OCI-LY7 (cell line): ENCODE measurements at regions not wholly inside any gene's neighbourhood (a gene's known extent, or its start where the extent isn't known, plus 50 kb on each side); places are given as distances from the start of the nearest gene placed in this dataset.

Experiments
- BruUV-seq: library from RNA; stranded (reverse); fragments of 400-500 nt; replicated peaks from 2 replicates; lab custom pipeline; 2021; lab: Mats Ljungman, UMichigan
- CTCF ChIA-PET: fragments of 300-600 bp; sonication (Branson Sonifier 250); formaldehyde crosslinking; loops from one replicate; lab custom pipeline; 2022; ENCODE audit warnings: antibody characterized with exemption; ENCODE audit not compliant: unreplicated experiment; lab: Charles Lee
- POLR2A ChIA-PET: fragments of 300-600 bp; sonication (Branson Sonifier 250); formaldehyde crosslinking; loops from one replicate; lab custom pipeline; 2022; ENCODE audit warnings: antibody characterized with exemption; lab: Charles Lee
- DNase-seq: peaks from one replicate; pipeline ENCODE4 v3.0.0-alpha.2; 2015; ENCODE audit warnings: low spot score
- H2AFZ ChIP-seq: fragments of 200-600 bp; sonication (generic), shearing (Covaris generic); 2 replicates; pipeline ENCODE4 v1.6.1; 2014; ENCODE audit warnings: mild to moderate bottlenecking, antibody characterized with exemption, low read length, moderate library complexity
- H3K27ac ChIP-seq: fragments of 200-600 bp; sonication (generic); 2 replicates; pipeline ENCODE4 v1.5.1; 2014; ENCODE audit warnings: mixed run types, low read depth, mild to moderate bottlenecking, moderate library complexity, low read length, inconsistent platforms; ENCODE audit not compliant: poor library complexity, severe bottlenecking
- H3K36me3 ChIP-seq: fragments of 200-600 bp; sonication (generic); 2 replicates; pipeline ENCODE4 v1.6.1; 2014; ENCODE audit warnings: mild to moderate bottlenecking, antibody characterized with exemption, low read length, moderate library complexity, mixed read lengths; ENCODE audit not compliant: insufficient read depth
- H3K4me1 ChIP-seq: fragments of 200-600 bp; sonication (generic); 2 replicates; pipeline ENCODE4 v1.5.1; 2014; ENCODE audit warnings: mild to moderate bottlenecking, low read length; ENCODE audit not compliant: insufficient read depth, poor library complexity, severe bottlenecking
- H3K4me2 ChIP-seq: fragments of 200-600 bp; sonication (generic); 2 replicates; pipeline ENCODE4 v1.6.1; 2014; ENCODE audit warnings: mild to moderate bottlenecking, low read length
- H3K4me3 ChIP-seq: fragments of 200-600 bp; sonication (generic); 2 replicates; pipeline ENCODE4 v1.5.1; 2014; ENCODE audit warnings: mild to moderate bottlenecking, low read depth, low read length; ENCODE audit not compliant: poor library complexity, severe bottlenecking
- H3K79me2 ChIP-seq: fragments of 200-600 bp; sonication (generic); 2 replicates; pipeline ENCODE4 v1.6.1; 2016; ENCODE audit warnings: low read depth, mild to moderate bottlenecking, low read length, moderate library complexity, mixed read lengths; ENCODE audit not compliant: insufficient read depth
- H3K9me2 ChIP-seq: fragments of 200-600 bp; sonication (generic); 2 replicates; pipeline ENCODE4 v1.6.1; 2016; ENCODE audit warnings: mild to moderate bottlenecking, low read length, mixed read lengths; ENCODE audit not compliant: insufficient read depth
- H3K9me3 ChIP-seq: fragments of 200-600 bp; sonication (generic); 2 replicates; pipeline ENCODE4 v1.6.1; 2014; ENCODE audit warnings: mild to moderate bottlenecking, mixed run types, low read length, mixed read lengths
- H4K20me1 ChIP-seq: fragments of 200-600 bp; sonication (generic); 2 replicates; pipeline ENCODE4 v1.6.1; 2014; ENCODE audit warnings: mild to moderate bottlenecking, antibody characterized with exemption, low read length, moderate library complexity, mixed read lengths; ENCODE audit not compliant: insufficient read depth
- EZH2phosphoT487 ChIP-seq: fragments of 200-600 bp; sonication (generic); IDR thresholded peaks from 2 replicates; pipeline ENCODE4 v1.6.1; 2018; ENCODE audit warnings: low read depth, borderline replicate concordance, mild to moderate bottlenecking, mixed run types, antibody characterized with exemption, low read length, moderate library complexity, mixed read lengths
- intact Hi-C: fragments of 100-400 bp; cut with micrococcal nuclease; formaldehyde crosslinking; loops from one replicate; pipeline ENCODE4 v1.10.0; 2022; ENCODE audit not compliant: unreplicated experiment
- TF ChIP-seq, protein P1 (sequence below): fragments of 200-600 bp; sonication (generic); conservative IDR thresholded peaks from 2 replicates; pipeline ENCODE4 v1.5.1; 2014; ENCODE audit warnings: mild to moderate bottlenecking, antibody characterized with exemption, low read length, moderate library complexity, mixed read lengths

DNA sequence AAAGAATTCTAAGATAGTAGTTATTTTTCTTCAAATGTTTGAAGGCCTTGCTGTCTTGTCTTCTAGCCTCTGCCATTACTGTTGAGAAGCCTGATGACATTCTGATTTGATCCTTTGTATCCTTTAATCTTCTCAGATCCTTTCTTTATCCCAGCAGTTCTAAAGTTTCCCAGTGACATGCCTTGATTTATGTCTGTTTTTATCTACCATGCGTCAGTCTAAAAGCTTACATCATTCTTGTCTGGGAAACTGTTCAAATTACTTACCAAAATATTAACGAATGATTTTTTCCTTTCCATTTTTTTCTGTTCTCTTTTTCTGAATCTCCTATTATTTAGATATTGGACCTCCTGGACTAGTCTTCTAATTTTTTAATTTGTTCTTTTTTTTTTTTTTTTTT, 78.3 kb upstream of the HELT start:
- Histone ChIP-seq H3K4me1 (no peaks in the 10 kb centered on the region), H3K36me3 (no peaks in the 10 kb centered on the region), H2AFZ (no peak overlapping the region), H3K27ac (no peak overlapping the region), H3K9me3 (no peaks in the 10 kb centered on the region), H3K4me3 (no peak overlapping the region), H3K79me2 (no peaks in the 10 kb centered on the region), H4K20me1 (no peaks in the 10 kb centered on the region), H3K9me2 (no peaks in the 10 kb centered on the region), H3K4me2 (no peak overlapping the region)
- no TSS peak for BruUV-seq
- DNase-seq: no peak
- intact Hi-C loops: no loop called here
- no peak for TF ChIP-seq EZH2phosphoT487
- TF ChIP-seq, protein P1, sequence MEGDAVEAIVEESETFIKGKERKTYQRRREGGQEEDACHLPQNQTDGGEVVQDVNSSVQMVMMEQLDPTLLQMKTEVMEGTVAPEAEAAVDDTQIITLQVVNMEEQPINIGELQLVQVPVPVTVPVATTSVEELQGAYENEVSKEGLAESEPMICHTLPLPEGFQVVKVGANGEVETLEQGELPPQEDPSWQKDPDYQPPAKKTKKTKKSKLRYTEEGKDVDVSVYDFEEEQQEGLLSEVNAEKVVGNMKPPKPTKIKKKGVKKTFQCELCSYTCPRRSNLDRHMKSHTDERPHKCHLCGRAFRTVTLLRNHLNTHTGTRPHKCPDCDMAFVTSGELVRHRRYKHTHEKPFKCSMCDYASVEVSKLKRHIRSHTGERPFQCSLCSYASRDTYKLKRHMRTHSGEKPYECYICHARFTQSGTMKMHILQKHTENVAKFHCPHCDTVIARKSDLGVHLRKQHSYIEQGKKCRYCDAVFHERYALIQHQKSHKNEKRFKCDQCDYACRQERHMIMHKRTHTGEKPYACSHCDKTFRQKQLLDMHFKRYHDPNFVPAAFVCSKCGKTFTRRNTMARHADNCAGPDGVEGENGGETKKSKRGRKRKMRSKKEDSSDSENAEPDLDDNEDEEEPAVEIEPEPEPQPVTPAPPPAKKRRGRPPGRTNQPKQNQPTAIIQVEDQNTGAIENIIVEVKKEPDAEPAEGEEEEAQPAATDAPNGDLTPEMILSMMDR: no peak
- ChIA-PET POLR2A (interaction anchor here (0.6 to 1.2 kb wide), 7 partner anchors 8 to 434 kb away, joined by 3 to 7 read pairs (median 4); no protein-coding TSS in a partner anchor), CTCF (interaction anchor here (0.6 kb wide), 1 partner anchor 575 kb away, joined by 3 read pairs; no protein-coding TSS in a partner anchor)

DNA sequence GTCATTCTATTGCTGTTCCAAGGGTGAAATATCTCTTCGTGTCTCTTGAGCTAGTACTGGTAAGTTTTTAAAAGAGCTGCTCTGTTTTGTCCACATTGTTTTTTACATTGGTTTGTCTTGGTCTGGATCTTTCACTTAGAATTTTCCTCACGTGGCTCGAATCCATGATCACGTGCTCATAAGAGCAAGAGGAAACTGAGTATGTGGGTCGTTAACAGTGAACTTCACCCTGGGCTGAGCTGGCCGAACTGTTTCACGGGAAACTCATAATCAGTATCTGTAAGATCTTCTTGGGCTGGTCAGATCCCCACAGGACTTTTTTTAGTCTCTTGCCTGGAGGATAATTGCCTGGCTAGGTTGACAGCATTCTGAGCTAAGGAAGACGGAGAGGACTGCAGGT, 77.8 kb upstream of the HELT start:
- no peak overlapping the region for H2AFZ ChIP-seq
- H3K4me3 ChIP-seq: no peak overlapping the region
- BruUV-seq: no TSS peak
- DNase-seq: no peak
- no peak overlapping the region for H3K27ac ChIP-seq
- no peaks in the 10 kb centered on the region for H3K36me3 ChIP-seq
- ChIA-PET CTCF (interaction anchor here (0.6 kb wide), 1 partner anchor 576 kb away, joined by 3 read pairs; no protein-coding TSS in a partner anchor), POLR2A (interaction anchor here (0.6 to 0.7 kb wide), 5 partner anchors 19 to 434 kb away, joined by 3 to 5 read pairs (median 4); no protein-coding TSS in a partner anchor)
- TF ChIP-seq EZH2phosphoT487: no peak
- TF ChIP-seq, protein P1: no peak
- H3K4me2 ChIP-seq: no peak overlapping the region
- no peaks in the 10 kb centered on the region for H3K4me1 ChIP-seq
- no peaks in the 10 kb centered on the region for H3K9me3 ChIP-seq
- H3K79me2 ChIP-seq: no peaks in the 10 kb centered on the region
- no peaks in the 10 kb centered on the region for H4K20me1 ChIP-seq
- no peaks in the 10 kb centered on the region for H3K9me2 ChIP-seq
- intact Hi-C loops: no loop called here

DNA sequence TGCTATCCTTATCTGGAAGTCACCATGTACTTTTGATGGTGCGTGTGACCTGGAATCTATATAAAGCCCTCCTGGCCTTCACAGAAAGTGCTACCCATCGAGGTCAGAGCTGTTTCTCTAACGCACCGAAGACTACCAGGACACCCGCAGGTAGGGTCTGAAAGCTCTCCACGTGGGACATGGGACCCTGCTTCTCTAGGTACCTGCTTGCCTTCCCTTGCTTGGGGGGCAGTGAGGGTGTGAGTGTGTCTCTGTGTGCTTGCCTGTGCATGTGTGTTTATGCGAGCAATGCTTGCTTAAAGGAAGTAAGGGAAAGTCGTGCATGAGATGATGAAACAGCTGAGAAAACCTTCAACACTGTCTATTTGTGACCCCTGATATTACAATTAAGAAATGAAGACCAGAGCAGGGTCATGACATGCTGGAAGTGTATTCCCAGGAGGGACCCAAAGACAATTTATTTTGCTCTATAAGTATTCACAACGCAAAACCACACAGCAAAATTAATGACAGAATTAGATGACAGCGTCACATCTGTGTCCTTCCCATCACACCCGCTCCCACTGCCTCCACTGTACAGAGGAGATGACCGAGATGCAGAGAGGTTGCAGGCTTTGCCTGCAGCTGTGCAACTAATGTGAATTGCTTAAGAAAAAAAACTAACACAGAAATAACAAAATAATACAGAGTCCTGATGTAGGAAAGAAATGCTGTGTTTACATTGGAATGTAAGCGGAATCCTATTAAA, 76.4 kb upstream of the HELT start:
- no TSS peak for BruUV-seq
- Histone ChIP-seq H3K36me3 (no peaks in the 10 kb centered on the region), H3K79me2 (no peaks in the 10 kb centered on the region), H3K4me1 (no peaks in the 10 kb centered on the region), H2AFZ (no peak overlapping the region), H3K4me3 (no peak overlapping the region), H3K27ac (no peak overlapping the region), H3K4me2 (no peak overlapping the region), H3K9me2 (no peaks in the 10 kb centered on the region), H4K20me1 (no peaks in the 10 kb centered on the region), H3K9me3 (no peaks in the 10 kb centered on the region)
- DNase-seq: no peak
- intact Hi-C loops: no loop called here
- ChIA-PET CTCF (no interaction called here), POLR2A (no interaction called here)
- TF ChIP-seq EZH2phosphoT487: no peak
- TF ChIP-seq, protein P1: no peak
